HG03060 (cell line): ENCODE measurements at regions not wholly inside any gene's neighbourhood (a gene's known extent, or its start where the extent isn't known, plus 50 kb on each side); places are given as distances from the start of the nearest gene placed in this dataset.

ENCODE experiments used
- ATAC-seq: cut with Tn5 transposase; IDR thresholded peaks from one replicate; pipeline ENCODE4 v1.9.1; 2021; ENCODE audit warnings: low read depth, moderate number of reproducible peaks; ENCODE audit not compliant: unreplicated experiment

DNA sequence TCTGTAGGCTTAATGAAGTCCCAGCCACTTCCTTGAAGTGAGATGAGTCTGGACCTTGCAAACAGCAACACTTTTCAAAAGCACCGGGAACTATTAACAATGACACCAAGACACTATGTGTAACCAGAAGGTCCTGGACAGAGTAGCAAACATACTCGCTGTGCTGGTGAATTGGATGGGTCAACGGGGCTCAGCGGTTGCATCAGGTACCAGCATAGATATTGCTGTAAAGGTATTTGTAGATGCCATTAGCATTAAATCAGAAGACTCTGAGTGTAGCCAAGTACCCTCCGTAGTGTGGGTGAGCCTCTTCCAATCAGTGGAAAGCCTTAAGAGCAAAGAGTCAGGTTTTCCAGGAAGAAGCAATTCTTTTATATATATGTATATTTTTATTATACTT is 140.5 kb downstream of the IRX2 start:
- ATAC-seq = no peak

DNA sequence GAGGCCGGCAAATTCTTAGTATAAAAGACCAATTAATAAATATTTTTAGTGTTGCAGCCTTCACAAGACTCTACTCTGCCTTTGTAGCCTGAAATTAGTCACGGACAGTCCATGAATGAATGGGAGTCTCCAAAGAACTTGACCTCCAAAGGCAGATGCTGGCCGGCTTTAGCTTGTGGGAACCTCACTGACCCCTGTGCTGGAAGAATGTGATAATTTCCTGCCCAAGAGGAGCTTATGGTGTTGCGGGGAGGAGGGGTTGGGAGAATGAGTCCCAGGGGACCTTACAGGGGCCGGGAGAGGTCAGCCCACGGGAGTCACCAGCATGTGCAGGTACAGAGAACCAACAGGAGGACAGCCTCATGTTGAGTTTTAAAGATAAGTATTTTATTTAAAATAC is 143.1 kb downstream of the IRX2 start:
- ATAC-seq = no peak

DNA sequence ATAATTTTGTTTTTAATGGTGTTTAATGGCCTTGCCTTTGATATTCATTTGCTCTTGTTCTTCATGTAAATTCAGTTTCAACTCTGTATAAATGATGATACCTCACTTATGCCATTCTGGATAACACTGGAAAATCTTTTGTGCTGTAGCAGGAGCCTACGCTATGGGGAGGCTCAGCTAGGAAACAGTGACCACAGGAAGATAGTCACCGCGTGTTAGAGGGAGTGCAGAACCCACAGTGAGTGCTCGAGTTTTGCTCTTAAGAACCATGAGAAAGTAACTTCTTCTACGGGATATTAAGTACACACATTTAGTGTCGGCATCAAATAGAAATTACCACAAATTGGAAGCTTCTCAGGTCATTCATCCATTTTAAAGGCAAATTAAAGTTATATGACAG is 143.9 kb downstream of the IRX2 start:
- no peak for ATAC-seq

DNA sequence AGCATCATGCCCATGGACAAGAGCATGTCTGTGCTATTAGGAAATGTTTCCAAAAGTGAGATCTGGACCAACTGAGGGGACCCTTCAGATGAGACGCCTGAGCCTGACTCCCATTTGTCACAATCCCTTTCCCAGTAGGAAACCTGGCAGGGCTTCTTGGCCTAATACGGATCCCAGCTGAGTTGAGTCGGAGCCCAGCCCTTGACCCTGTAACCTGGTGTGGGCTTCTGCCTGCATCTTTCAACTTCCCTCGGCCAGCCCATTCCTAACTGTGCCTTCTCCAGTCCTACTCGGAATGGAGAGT is 148.3 kb downstream of the IRX2 start:
- ATAC-seq = no peak

DNA sequence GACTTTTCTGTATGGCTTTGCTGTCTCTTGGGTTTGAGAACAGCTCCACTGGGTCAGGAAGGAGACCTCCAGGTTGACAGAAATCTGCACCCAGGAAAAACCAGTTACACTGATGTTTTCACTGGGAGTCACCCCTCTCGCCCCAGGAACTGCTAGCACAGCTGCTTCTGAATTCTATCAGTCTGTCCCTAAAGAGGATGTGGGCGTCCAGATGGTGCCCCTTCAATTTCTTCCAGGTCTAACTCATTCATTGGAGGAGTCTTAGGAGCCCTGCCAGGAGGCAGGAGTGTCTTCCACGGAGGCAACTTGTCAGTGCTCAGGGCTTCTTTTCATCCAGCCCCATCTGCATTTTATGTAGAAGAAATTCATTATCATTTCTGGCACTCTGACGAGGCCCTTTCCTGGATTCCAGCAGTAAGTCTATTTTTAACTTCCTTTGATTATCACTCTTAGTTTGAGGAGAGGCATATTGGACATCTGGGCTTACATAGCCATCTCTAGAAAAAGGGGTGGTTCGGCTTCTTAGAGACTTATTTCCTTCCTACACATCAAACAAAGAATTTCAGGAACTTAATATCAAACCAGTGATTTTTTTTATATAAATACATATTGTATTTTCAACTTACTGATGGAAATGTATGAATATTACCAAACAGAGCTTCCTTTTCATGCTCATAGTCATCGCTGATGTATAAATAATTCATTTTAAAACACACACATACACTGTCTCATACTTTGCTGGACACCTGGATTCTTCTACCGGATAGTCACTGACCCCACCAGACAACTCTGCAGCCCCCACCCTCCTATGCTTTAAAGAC is 148.8 kb downstream of the IRX2 start:
- no peak for ATAC-seq

DNA sequence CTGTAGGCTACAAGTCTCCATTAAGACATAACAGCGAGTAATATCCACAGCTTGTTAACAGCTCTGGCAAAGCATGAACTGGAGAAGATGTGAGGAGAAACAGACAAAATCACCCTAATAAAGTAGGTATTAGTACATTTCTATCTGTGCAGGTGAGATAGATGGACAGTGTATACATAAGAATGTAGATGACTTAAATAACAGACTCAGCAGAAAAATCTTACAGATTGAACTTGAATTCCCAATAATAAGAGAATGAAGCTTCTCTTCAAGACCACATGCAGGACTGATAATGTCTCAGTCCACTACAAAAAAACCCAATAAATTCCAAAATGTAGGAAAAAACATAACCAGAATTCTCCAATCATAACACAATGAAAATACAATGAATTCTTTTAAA is 153.0 kb downstream of the IRX2 start:
- ATAC-seq = no peak

DNA sequence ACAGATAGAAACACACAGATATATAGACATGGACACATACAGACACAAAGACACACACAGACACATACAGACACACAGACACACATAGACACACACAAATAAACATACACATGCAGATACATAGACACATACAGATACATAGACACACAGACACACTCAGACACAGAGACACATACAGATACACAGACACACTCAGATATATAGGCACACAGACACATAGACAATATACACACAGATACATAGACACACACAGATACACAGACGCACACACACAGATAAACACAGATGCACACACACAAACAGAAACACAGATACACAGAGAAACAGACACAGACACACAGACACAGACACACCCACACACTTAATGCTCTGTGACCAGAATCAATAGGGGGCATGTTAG is 156.8 kb downstream of the IRX2 start:
- ATAC-seq = no peak

DNA sequence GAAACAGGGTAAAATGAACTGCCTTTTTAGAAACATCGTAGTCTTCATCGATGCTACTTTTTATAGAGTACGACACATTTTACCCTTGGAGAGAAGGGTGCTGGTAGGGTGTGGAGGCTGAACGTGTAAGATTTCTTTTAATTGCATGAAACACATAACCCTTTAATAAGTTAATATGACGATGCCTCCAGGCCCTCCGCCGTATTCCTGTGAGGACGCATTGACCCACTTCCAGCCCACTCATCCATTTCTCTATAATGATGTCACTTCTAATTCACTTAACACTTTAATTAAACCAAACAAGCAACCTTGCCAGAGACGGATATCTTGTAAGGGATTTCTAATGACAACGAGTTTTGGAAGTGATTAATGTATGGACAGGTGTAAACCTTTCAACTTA is 158.7 kb downstream of the IRX2 start:
- no peak for ATAC-seq

DNA sequence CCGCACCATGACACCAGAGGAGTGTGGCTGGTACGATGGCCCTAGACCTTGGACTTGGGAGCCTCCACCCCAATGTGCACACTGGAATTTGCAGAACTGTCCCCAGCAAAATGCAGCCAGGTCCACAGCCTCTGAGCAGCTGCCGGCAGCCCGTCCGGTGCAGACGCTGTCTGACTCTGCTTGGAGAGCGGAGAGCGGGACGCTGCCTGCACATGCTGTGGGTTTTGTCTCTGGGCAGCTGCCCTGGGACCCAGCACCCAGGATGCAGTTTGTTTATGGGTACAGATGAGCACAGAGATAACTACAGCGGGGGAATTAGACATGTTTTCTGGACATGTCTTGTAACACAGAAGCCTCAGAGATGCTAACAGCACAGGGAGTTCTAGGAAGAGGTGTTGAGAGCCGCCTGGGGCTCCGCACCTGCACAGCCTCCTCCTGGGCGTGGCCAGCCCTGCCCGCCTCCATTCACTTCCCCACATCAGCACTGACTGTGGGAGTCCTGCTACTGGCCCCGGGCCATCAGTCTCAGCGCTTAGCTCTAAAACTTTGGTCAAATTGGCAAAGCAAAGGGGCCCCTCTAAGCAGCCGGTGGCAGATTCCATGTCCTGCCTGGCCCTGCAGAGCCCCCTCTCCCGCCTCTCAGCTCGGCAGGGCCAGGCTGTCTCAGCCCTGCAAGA is 159.6 kb downstream of the IRX2 start:
- ATAC-seq = no peak

DNA sequence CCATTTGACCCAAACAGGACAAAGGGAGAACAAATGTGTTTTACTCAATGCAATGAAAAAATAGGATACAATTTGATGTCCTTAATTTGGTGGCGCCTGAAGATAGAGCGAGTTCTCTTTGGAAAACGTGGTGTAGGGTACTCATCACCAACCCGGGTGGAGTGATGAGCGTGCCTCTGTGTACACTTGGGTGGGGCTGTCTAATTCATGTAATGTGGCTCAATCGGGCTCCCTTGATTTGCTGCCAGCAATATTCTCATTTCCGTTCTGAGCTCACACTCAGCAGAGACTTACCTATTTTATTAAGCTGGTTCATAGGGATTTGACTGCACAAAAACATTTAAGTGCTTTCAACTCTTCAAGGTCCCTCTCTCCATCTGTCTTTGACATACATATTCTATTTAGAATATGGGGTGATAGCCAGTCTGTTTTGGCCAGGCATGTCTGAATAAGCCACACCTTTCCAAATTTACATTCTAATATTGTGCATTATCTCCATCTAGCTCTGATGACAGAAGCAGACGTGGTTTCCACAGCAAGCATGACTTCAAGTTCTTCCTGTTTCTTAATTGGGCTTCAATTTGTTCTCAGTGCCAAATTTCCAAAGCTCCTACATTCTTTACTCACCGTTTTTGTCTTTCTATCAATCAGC is 162.5 kb downstream of the IRX2 start:
- no peak for ATAC-seq

DNA sequence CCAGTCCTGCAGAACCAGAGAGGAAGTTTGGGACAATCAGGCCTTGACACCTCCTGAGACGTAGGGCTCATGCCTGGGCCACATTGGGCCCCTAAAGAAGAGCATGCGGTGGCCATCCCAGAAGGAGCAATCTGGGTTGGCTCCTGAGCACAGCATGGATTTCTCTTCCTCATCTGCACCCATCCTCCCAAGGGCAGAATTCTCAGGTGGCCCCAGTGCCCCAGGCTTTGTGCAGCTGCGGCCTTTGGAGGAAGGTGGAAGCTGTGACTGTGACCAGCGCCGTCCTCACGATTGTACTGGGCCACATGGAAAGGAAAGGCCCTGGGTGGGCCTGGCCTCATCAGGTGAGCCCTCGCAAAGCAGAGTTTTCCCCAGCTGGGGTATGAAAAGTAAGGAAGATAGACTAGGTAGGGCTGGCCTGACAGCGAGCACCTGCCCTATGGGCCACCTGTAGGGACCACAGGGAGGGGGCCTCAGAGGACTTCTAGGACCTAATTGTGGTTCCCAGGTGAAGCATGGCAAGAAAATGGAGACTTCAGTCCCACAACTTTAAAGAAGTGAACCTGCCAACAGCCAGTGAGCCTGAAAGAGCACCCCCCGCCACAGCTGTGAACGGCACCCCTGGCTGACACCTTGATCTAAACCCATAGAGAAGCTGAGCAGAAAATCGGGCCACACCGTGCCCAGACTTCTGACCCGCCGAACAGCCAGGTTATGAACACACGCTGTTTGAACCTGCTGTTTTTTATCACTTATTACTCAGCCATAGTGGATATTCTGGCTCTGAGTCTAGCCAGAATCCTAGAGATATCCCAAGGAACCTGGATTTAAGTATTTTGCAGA is 164.1 kb downstream of the IRX2 start:
- no peak for ATAC-seq

DNA sequence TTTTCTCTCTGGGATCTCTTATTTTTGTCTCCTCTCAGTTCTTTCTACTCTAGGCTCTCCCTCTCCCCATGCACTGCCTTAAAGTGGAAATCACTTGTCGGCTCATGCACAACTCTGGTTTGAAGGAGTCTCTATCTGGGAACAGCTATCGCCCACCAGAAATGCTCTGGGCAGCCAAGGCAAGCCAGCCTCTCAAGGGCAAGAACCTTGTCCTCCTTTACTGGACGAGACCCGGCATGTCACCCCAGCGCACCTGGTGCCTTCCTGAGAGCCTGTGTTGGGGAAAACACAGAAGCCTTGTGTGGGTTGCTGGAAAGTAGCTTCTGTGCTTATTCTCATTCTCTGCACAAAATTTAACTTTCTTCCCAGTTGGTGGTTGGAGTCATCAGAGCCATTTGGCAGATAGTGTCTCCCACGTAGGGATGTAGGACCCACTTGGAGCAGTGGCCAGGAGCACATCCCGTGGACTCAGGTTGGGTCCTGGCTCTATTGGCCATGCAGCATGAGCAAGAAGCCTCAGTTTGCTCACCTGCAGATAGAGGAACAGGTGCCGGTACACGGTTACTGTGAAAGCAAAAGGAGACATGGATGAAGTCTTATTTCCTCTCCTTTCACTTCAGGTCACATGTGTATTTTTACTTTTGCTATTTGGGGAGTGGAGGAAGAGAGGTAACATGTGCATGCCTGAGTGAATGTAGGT is 165.3 kb downstream of the IRX2 start:
- no peak for ATAC-seq

DNA sequence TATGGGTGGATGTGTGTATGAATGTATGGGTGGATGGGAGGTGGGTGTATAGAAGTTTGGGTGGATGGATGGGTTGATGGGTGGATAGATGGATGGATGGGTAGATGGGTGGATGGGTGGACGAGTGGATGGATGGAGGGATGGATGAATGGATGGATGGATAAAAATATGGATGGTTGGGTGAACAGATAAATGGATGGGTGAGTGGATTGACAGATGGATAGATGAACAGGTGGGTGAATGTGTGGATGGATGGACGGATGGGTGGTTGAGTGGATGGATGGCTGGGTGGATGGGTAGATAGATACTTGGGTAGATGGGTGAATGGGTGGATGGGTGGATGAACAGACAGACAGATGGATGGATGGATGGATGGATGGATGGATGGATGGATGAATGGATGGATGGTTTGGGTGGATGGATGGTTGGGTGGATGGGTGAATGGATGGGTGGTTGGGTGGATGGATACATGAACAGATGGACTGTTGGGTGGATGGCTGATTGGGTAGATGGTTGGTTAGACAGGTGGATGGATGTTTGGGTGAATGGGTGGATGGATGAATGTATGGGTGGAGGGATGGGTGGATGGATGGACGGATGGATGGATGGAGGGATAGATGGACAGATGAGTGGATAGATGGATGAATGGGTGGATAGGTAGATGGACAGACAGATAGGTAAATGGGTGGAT is 166.8 kb downstream of the IRX2 start:
- ATAC-seq = no peak

DNA sequence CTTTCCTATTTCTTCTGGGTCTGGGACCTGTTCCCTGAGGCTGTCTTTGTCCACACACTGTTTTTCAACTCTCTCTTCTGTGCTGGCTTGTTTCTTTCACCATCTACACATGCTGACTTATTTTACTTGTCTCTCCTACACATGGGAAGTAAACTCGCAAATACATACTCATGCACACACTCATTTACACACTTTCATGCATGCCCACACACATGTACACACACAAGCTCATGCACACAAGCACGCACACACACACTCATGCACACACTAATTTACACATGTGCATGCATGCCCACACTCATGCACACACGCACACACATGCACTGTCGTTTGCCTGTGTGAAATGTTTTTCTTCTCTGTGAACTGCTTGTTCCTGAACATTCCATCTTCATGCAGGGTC is 169.0 kb downstream of the IRX2 start:
- no peak for ATAC-seq

DNA sequence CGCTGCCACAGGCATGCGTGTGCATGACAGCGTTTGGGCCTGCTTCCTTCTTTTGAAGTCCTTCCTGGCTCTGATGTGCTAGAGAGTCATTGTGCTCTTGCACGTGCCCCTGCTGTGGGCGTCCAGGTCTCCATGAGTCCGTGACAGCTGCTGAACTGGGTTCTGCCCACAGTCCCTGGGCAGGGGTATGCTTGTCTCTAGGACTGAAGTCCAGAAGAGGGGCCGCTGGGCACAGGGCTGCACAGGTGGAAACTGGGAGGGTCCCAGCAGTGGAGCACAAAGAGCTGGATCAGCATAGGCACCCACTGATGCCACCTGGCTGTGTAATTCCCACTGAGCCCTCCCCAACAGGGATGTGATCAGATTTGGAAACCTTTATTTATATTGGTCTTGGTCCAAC is 169.4 kb downstream of the IRX2 start:
- no peak for ATAC-seq

DNA sequence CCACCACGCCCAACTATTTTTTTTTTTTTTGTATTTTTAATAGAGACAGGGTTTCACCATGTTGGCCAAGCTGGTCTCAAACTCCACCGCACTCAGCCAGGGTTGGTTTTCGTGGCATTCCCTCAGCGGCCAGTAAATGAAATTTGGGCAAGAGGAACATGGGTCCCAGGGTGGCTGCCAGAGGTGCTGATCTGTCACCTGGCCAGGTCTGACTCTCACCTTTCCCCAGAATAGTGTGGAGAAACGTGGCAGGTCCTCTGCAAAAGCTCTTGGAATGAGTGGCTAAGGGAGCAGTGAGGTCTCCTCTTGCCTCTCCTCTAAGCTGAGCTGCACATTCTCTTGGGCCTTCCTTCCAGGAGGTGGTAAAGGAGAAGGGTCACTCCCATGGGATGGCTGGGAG is 170.1 kb downstream of the IRX2 start:
- ATAC-seq = no peak

DNA sequence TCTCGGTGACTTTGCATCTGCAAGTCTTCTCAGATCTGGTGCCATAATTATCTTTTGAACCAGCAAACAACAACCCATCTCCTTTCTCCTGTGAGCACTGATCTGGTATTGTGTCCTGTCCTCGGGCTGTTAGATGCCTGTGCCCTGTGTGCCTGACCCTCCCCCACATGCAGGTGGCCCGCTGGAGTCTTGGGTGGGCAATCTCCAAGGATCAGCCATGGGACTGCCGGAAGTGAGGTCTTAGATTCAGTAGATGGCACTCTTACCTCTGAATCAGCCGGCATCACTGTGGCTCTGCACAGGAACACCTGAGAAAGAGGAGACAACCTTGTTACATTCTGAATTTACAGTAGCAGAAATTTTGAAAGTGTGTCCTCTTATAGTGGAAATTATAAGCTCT is 172.4 kb downstream of the IRX2 start:
- ATAC-seq = no peak

DNA sequence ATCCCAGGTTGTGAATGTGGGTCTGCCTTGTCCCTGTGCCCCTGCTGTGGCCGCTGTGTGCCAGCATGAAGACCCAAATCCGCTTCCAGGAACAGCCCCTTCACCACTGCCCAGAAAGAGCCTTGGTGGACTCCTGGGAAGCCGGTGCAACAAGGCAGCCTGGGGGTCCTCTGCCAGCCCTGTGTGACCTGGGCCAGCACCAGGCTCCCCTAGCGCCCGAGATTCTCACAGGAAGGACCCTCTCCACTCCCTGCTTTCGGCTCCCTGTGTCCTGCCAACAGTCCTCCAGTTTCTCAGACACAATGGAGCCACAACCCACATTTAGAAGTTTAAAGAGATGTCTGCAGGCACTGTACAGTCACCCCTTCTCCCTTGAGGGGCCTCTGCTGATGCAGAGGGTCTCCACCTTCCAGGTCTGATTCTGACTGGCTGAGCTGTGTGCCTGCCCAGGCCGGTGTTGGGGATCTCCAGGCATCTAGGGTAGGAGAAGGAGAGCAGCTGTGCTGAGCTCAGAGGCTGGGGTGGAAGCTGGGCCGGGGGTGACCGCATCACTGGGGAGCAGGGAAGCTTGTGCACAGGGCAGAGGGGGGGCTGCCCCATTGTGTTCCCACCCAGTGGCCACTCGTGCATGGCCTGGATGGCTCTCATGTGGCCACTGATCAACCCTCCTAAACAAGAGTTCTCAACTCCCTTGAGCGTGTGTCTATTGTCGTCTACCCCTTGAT is 174.0 kb downstream of the IRX2 start:
- no peak for ATAC-seq

DNA sequence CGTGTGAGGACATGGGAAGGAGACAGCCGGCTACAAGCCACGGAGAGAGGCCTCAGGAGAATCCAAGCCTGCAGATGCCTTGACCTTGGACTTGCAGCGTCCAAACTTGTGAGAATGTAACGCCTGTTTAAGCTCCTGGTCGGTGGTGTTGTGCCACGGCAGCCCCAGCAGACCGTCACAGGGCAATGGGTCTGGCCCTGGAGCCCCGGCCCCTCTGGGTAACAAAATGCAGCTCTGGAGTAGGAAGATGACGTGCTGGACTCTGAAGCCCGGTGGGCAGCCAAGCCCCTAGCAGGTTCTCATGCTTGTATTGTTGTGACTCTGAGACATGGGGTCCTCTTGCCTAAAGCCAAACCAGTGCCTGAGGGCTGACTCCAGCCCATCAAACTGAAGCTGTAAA is 174.7 kb downstream of the IRX2 start:
- ATAC-seq = no peak
